NCI-H2107 treated with DMSO at 0.1 percent for 48 hours (cell line): ENCODE measurements at regions not wholly inside any gene's neighbourhood (a gene's known extent, or its start where the extent isn't known, plus 50 kb on each side); places are given as distances from the start of the nearest gene placed in this dataset.

Experiments
- DNase-seq: peaks from one replicate; lab custom pipeline; 2025; ENCODE audit not compliant: unreplicated experiment; lab: John Stamatoyannopoulos, UW

GRCh38 chr9:7354704-7355103, 444.9 kb downstream of the DMAC1 start:
- DNase-seq = no peak

GRCh38 chr9:7348692-7349091, 450.9 kb downstream of the DMAC1 start:
- no peak for DNase-seq

- DNase-seq = no peak
Measured at GRCh38 chr9:7347556-7347955, 452.0 kb downstream of the DMAC1 start.

- DNase-seq = no peak
Measured at GRCh38 chr9:7346144-7346543, 453.4 kb downstream of the DMAC1 start.

- DNase-seq = no peak
Measured at GRCh38 chr9:7342736-7343135, 456.8 kb downstream of the DMAC1 start.

- no peak for DNase-seq
Measured at GRCh38 chr9:7342229-7342628, 457.3 kb downstream of the DMAC1 start.

- DNase-seq = no peak
Measured at GRCh38 chr9:7341571-7341970, 458.0 kb downstream of the DMAC1 start.

- no peak for DNase-seq
Measured at GRCh38 chr9:7340451-7340850, 459.1 kb downstream of the DMAC1 start.

- DNase-seq = no peak
Measured at GRCh38 chr9:7338586-7339281, 460.8 kb downstream of the DMAC1 start.

GRCh38 chr9:7336356-7337065, 463.1 kb downstream of the DMAC1 start:
- peak; percentile 87 for DNase-seq

- no peak for DNase-seq
Measured at GRCh38 chr9:7333719-7334118, 465.9 kb downstream of the DMAC1 start.

- DNase-seq = no peak
Measured at GRCh38 chr9:7332780-7333179, 466.8 kb downstream of the DMAC1 start.

- DNase-seq = no peak
Measured at GRCh38 chr9:7328453-7328852, 471.1 kb downstream of the DMAC1 start.

GRCh38 chr9:7325995-7326394, 473.6 kb downstream of the DMAC1 start:
- DNase-seq = no peak

- DNase-seq = no peak
Measured at GRCh38 chr9:7324152-7324598, 475.4 kb downstream of the DMAC1 start.

- DNase-seq = no peak
Measured at GRCh38 chr9:7320841-7321240, 478.7 kb downstream of the DMAC1 start.

GRCh38 chr9:7320139-7320538, 479.4 kb downstream of the DMAC1 start:
- no peak for DNase-seq

GRCh38 chr9:7318920-7319319, 480.7 kb downstream of the DMAC1 start:
- no peak for DNase-seq

- DNase-seq = no peak
Measured at GRCh38 chr9:7316967-7317366, 482.6 kb downstream of the DMAC1 start.

GRCh38 chr9:7316166-7316795, 483.3 kb downstream of the DMAC1 start:
- no peak for DNase-seq

GRCh38 chr9:7315746-7316145, 483.8 kb downstream of the DMAC1 start:
- DNase-seq = no peak

GRCh38 chr9:7315116-7315515, 484.5 kb downstream of the DMAC1 start:
- DNase-seq = no peak
